ENCODE measurements at regions not wholly inside any gene's neighbourhood (a gene's known extent, or its start where the extent isn't known, plus 50 kb on each side); places are given as distances from the start of the nearest gene placed in this dataset.
"Not testable (repeated sequence)": the region's sequence is repeated elsewhere in the genome, so short reads cannot be mapped to it uniquely, and the experiment has no call there.

GRCh38 chr4:181004056-181004455, 1239.1 kb upstream of the TENM3 start:
- FAIRE-seq, result no peak

GRCh38 chr4:181006499-181007260, 1236.5 kb upstream of the TENM3 start:
- no peak for FAIRE-seq

GRCh38 chr4:181007751-181008150, 1235.5 kb upstream of the TENM3 start:
- no peak for FAIRE-seq

GRCh38 chr4:181008164-181008563, 1235.0 kb upstream of the TENM3 start:
- no peak for FAIRE-seq

DNA sequence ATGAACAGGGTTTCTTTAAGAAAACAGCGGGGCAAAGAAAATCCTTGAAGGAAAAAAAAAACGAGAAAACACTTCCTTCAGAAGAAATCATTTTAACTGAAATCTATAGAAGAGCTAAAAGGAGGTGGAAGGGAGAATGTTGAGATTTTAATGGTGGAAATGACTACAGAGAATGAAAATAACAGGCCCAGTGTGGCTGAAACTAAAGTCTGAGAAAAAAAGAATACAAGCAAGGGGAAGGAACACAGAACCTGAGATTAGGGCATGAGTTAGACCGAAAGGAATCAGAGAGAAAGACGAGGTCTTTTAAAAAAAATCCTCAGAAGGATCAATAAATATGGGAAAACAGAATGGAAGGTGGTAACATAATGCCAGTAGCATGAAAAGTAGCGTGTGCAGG, 1230.0 kb upstream of the TENM3 start:
- FAIRE-seq, result no peak

DNA sequence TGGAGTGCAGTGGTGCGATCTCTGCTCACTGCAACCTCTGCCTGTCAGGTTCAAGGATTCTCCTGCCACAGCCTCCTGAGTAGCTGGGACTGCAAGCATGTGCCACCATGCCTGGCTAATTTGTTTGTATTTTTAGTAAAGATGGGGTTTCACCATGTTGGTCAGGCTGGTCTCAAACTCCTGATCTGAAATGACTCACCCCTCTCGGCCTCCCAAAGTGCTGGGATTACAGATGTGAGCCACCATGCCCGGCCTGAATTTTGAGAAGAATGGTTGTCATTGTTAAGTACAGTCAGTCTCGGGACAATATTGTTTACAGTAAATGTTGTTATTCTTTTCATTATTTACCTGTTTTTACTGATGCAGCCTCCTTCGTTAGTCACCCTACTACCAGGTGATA, 1226.2 kb upstream of the TENM3 start:
- FAIRE-seq, result no peak

GRCh38 chr4:181018472-181018871, 1224.7 kb upstream of the TENM3 start:
- FAIRE-seq, result no peak

DNA sequence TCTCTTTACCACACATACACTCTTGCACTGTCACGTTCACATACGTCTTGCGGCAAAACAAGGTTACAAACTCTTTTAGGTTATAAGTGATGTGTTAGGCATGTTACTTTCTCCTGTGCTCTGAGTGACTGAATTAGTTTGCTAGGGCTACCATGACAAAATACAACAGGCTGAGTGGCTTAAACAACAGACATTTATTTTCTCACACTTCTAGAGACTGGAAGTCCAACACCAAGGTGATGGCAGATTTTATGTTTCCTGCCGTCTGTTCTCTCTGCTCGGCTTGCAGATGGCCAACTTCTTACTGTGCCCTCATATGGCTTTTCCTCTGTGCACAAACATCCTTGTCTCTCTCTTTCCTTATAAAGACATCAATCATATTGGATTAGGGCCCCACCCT, 1224.3 kb upstream of the TENM3 start:
- no peak for FAIRE-seq

DNA sequence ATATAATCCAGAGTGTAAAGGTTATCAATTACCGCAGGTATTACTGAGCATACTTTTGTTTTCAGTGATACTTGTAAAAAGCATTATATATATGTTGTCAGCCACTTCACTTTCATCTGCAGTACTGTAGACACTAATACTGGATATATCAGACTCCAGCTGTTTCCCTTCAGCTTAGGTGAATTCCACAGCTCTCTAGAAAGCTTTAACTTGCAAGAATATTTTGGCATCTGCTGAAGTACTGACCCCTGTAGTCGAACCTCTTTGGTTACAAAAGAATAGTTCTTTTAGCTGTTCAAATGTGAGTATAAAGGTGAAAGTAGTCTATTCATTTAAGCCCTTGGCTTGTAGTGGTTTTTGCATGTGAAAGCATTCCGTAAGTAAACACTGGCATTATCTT, 1222.7 kb upstream of the TENM3 start:
- FAIRE-seq, result no peak

DNA sequence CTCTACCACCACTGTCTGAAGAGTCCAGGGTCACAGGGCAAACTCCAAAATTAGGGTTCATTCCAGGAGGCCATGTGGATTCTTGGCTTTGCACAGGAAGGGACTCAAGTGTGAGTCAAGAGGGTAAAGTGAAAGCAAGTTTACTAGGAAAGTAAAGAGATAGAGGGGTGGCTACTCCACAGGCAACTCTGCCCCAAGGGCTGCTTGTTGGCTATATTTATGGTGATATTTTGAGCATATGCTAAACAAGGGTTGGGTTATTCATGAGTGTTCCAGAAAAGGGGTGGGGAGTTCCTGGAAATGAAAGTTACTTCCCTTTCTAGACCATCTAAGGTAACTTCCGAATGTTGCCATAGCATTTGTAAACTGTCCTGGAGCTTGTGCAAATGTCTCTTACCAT, 1222.0 kb upstream of the TENM3 start:
- no peak for FAIRE-seq

DNA sequence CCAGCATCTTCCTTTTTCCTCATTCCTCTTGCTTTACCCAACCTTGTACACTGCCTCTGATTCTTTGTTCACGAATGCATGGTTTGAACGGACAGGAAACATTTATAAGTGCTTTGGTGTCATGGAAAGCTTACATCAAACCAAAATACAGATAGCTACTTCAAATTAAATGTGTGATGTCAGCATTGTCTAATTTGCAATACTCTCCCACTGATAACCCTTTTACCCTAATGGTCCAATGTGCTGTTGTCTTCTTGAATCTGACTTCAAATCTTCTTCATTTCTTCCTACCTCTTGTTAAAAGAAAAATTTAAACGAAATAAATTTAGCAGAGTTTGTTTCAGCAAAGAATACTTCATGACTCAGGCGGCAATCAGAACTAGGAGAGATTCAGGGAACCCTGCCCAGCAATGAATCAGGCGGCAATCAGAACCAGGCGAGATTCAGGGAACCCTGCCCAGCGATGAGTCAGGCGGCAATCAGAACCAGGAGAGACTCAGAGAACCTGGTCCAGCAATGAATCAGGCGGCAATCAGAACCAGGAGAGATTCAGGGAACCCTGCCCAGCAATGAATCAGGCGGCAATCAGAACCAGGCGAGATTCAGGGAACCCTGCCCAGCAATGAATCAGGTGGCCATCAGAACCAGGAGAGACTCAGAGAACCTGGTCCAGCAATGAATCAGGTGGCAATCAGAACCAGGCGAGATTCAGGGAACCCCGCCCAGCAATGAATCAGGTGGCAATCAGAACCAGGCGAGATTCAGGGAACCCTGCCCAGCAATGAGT, 1212.9 kb upstream of the TENM3 start:
- not testable (repeated sequence) for FAIRE-seq

GRCh38 chr4:181030961-181031360, 1212.2 kb upstream of the TENM3 start:
- no peak for FAIRE-seq

- no peak for FAIRE-seq
Observed at GRCh38 chr4:181043486-181043885, 1199.7 kb upstream of the TENM3 start.

- no peak for FAIRE-seq
Observed at GRCh38 chr4:181046809-181047208, 1196.4 kb upstream of the TENM3 start.

DNA sequence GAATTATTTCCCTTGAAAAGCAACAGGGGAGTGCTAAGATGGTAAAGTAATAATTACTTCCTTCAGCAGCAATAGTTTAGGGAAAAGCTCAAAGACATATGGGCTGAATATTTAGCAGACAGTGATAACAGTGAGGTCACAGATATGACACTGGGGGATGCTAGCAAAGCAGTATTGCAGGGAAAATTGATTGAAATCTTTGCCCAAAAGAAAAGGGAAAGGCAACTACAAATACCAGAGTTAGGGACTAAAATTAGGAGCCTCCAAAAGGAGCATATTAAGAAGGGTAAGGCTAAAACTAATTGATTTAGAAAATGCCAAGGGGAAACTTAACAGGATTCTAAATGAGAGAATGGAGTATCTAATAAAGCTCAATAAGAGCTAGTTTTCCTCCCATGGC, 1191.3 kb upstream of the TENM3 start:
- no peak for FAIRE-seq

DNA sequence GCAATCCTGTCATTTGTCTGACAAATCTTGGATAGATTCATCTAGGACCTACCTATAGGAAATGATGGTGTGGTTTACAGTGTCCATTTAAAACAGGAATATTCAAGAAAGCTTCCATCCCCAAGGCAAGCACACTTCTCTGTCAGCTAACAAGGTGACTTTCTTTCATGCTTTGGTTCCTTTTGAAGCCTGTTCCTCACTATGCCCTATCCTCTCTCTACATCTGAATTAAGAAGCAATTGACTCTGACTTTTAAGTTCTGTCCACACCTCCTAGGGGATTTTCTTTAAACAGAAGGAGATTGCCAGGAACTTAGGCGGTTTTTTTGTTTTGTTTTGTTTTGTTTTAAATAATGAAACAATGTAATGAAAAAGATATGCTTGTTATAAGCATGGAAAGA, 1181.4 kb upstream of the TENM3 start:
- no peak for FAIRE-seq

- FAIRE-seq, result no peak
Observed at GRCh38 chr4:181063212-181063611, 1180.0 kb upstream of the TENM3 start.

- FAIRE-seq, result no peak
Observed at GRCh38 chr4:181077341-181077740, 1165.9 kb upstream of the TENM3 start.

- FAIRE-seq, result no peak
Observed at GRCh38 chr4:181078196-181078595, 1165.0 kb upstream of the TENM3 start.

DNA sequence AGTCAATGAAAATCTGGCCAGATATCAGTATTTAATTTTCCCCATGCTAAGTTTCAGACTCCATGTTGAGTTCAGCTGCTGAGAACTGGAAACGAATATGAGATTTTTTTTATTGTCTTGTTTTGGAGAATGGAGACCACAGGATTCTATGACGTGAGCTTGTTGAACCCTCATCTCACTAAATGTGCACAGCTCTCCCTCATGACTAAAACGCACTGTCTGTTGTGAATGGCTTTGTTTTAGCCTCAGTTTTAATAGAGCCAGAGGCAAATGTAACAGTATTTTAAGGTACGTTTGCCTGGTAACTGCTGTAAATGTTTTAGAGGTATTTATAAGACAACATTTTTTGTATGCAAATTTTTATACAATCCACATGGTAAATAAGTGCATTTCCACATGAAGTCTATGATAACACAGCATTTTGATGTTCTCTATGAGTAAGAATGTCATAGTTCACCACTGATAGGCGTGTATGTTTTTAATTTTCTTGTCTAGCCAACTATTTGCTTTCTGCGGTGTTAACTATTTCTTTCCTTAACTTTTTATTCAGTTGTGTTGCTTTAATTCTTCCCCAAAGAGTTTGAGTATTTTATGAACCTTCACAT, 1159.3 kb upstream of the TENM3 start:
- no peak for FAIRE-seq

GRCh38 chr4:181085557-181085956, 1157.6 kb upstream of the TENM3 start:
- no peak for FAIRE-seq

GRCh38 chr4:181105487-181105886, 1137.7 kb upstream of the TENM3 start:
- FAIRE-seq, result no peak

DNA sequence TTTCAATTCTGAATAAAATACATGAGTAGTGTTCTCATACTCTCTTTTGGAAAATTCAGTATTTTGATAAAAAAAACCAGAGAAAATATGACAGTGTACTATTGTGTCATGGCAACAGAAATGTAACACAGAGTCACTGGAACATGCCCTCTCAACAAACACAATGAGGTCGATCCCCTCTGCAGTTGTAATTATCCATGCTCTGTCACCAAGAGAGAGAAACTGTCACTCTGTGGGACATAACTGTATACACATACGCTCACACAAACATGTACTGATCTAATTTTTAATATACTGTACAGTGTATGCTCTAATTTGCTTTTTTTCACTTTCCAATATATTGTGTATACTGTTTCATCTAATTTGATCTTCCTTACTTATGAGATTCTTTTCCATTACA, 1136.8 kb upstream of the TENM3 start:
- no peak for FAIRE-seq

- no peak for FAIRE-seq
Observed at GRCh38 chr4:181108237-181108636, 1135.0 kb upstream of the TENM3 start.

Data from G401.6 (cell line).